Kidney epithelial cell (primary cell): ENCODE measurements at regions not wholly inside any gene's neighbourhood (a gene's known extent, or its start where the extent isn't known, plus 50 kb on each side); places are given as distances from the start of the nearest gene placed in this dataset.
"Not testable (repeated sequence)": the region's sequence is repeated elsewhere in the genome, so short reads cannot be mapped to it uniquely, and the experiment has no call there.

Experiments
- DNase-seq: peaks from one replicate; pipeline ENCODE4 v3.0.0-alpha.2; 2010; ENCODE audit warnings: low read depth
- H3K27me3 ChIP-seq: 2 replicates; pipeline ENCODE4 v1.6.0; 2011; ENCODE audit warnings: low read length; ENCODE audit not compliant: control insufficient read depth, insufficient read depth
- H3K36me3 ChIP-seq: 2 replicates; pipeline ENCODE4 v1.5.1; 2011; ENCODE audit warnings: low read length; ENCODE audit not compliant: control insufficient read depth, insufficient read depth
- H3K4me3 ChIP-seq: 2 replicates; pipeline ENCODE4 v1.5.1; 2011; ENCODE audit warnings: low read depth, mild to moderate bottlenecking, control low read depth, low read length
- CTCF ChIP-seq: IDR thresholded peaks from 2 replicates; pipeline ENCODE4 v1.5.1; 2011; ENCODE audit warnings: mild to moderate bottlenecking, moderate library complexity, low read length, control low read depth, inconsistent platforms; ENCODE audit not compliant: insufficient read depth, poor library complexity, severe bottlenecking

GRCh38 chr11:69587454-69588090, 53.4 kb upstream of the CCND1 start:
- no peaks in the 10 kb centered on the region for H3K27me3 ChIP-seq
- H3K36me3 ChIP-seq: no peaks in the 10 kb centered on the region
- no peak for TF ChIP-seq CTCF
- no peak for DNase-seq
- H3K4me3 ChIP-seq: no peak overlapping the region

GRCh38 chr11:69588270-69588669, 52.7 kb upstream of the CCND1 start:
- no peak overlapping the region for H3K4me3 ChIP-seq
- H3K27me3 ChIP-seq: no peaks in the 10 kb centered on the region
- peak; percentile 26 for TF ChIP-seq CTCF
- no peak for DNase-seq
- no peaks in the 10 kb centered on the region for H3K36me3 ChIP-seq

- not testable (repeated sequence) for H3K36me3 ChIP-seq, H3K27me3 ChIP-seq, H3K4me3 ChIP-seq, DNase-seq
These were observed 50.9 kb upstream of the CCND1 start for GRCh38 chr11:69590088-69590487.
